ENCODE measurements at regions not wholly inside any gene's neighbourhood (a gene's known extent, or its start where the extent isn't known, plus 50 kb on each side); places are given as distances from the start of the nearest gene placed in this dataset.

DNA sequence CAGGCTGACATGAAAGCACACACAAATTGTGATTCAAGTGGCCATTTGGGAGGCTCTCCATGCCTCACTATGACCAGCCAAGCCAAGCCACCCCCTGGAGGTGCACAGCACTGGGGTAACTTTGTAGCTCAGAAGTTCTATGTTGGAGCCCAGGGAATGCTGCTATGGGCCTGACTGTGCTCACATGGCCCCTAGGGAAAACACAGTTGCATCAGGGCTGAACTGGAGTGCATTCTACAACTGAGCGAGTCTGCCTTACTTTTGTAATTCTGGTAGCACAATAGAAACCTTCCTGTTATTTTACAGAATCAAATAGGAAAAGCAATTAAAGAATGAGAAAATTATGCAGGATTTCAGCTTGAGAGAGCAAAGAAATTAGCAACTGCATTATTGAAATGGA lies 455.5 kb upstream of the TRPC7 start:
- Histone ChIP-seq H3K4me3 (ENCODE audit: low read length, poor library complexity, severe bottlenecking) (no peak overlapping the region), H3K9ac (ENCODE audit: low read depth, low read length, poor library complexity, severe bottlenecking) (no peak overlapping the region), H3K9me3 (ENCODE audit: insufficient read depth, low read depth, low read length) (no peaks in the 10 kb centered on the region), H2AFZ (ENCODE audit: low read length) (no peak overlapping the region), H4K20me1 (ENCODE audit: insufficient read depth, low read length, poor library complexity, severe bottlenecking) (no peaks in the 10 kb centered on the region), H3K36me3 (ENCODE audit: insufficient read depth, low read length) (no peaks in the 10 kb centered on the region), H3F3A (ENCODE audit: low read depth) (no peaks in the 10 kb centered on the region), H3K4me1 (ENCODE audit: insufficient read depth, low read length, poor library complexity, severe bottlenecking) (no peaks in the 10 kb centered on the region), H3K4me2 (ENCODE audit: low read depth, low read length, poor library complexity, severe bottlenecking) (no peak overlapping the region), H3K79me2 (ENCODE audit: insufficient read depth, low read length) (no peaks in the 10 kb centered on the region), H3K9me2 (replicated peaks; ENCODE audit: low read depth, low read length) (no peaks in the 10 kb centered on the region), H3K27me3 (ENCODE audit: insufficient read depth, low read length, poor library complexity, severe bottlenecking) (no peaks in the 10 kb centered on the region)
- TF ChIP-seq, protein P1, sequence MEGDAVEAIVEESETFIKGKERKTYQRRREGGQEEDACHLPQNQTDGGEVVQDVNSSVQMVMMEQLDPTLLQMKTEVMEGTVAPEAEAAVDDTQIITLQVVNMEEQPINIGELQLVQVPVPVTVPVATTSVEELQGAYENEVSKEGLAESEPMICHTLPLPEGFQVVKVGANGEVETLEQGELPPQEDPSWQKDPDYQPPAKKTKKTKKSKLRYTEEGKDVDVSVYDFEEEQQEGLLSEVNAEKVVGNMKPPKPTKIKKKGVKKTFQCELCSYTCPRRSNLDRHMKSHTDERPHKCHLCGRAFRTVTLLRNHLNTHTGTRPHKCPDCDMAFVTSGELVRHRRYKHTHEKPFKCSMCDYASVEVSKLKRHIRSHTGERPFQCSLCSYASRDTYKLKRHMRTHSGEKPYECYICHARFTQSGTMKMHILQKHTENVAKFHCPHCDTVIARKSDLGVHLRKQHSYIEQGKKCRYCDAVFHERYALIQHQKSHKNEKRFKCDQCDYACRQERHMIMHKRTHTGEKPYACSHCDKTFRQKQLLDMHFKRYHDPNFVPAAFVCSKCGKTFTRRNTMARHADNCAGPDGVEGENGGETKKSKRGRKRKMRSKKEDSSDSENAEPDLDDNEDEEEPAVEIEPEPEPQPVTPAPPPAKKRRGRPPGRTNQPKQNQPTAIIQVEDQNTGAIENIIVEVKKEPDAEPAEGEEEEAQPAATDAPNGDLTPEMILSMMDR (conservative IDR thresholded peaks at IDR 0.05; ENCODE audit: low read length): no peak
- no peak for TF ChIP-seq EZH2phosphoT487 (IDR thresholded peaks at IDR 0.05; ENCODE audit: borderline replicate concordance)

DNA sequence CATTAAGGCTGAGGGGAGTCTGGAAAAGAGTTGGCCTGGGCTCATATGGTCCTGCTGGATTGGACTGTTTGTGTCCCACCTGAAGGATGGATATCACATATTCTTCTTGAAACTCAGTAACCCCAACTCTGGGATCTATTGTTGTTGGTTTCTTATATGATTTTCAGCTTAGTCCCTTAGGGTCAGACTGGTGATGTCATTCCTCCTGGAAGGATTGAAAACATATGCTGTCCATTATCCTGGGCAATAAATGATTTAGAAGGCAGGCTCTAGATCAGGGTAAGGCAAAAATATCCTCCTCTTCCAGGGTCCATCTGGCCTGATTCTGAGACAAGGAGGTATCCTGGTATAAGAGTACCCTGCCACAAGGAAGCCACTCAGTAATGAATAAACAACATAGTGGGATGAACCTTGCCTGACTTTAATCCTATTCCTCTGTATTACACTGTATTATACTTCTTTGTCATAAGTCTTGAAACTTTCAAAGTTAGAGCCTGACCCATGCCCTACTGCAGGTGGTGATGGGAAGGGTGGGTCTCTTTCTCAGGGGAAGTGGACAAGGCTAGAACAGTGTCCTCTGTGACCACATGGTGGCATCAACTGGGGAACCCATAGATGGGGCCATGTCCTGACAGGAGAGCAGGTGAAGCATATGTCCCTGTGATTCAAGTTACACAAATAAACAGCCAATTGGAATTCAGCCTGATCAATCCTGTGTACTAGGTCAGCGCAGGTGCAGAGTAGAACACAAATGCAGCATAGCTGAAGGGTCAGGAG lies 454.4 kb upstream of the TRPC7 start:
- Histone ChIP-seq H3K9me2 (replicated peaks; ENCODE audit: low read depth, low read length) (no peaks in the 10 kb centered on the region), H3K4me1 (ENCODE audit: insufficient read depth, low read length, poor library complexity, severe bottlenecking) (no peaks in the 10 kb centered on the region), H2AFZ (ENCODE audit: low read length) (no peak overlapping the region)

DNA sequence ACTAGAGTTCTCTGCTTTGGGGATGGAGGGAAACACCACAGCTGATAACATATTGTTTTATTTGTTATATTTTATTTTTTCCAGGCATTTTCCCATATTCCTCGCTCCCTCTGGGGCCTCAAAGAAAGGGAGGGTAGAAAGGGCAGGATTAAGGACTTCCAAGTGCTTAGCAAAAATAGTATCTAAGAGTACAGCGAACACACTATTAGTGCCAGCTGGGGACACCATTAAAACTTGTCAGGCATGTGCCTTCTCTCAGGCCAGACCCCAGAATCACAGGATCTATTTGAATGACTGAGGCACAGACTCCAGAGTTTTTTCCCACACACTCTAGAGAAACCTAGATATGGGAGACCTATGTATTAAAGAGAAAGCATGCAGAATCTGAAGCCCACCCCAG lies 451.0 kb upstream of the TRPC7 start:
- no peaks in the 10 kb centered on the region for H3K9me2 ChIP-seq (replicated peaks; ENCODE audit: low read depth, low read length)
- H3K27me3 ChIP-seq (ENCODE audit: insufficient read depth, low read length, poor library complexity, severe bottlenecking): no peaks in the 10 kb centered on the region
- H3K36me3 ChIP-seq (ENCODE audit: insufficient read depth, low read length): no peaks in the 10 kb centered on the region
- H3K9me3 ChIP-seq (ENCODE audit: insufficient read depth, low read depth, low read length): no peaks in the 10 kb centered on the region
- TF ChIP-seq EZH2phosphoT487 (IDR thresholded peaks at IDR 0.05; ENCODE audit: borderline replicate concordance): no peak
- TF ChIP-seq, protein P1 (conservative IDR thresholded peaks at IDR 0.05; ENCODE audit: low read length): no peak
- H3F3A ChIP-seq (ENCODE audit: low read depth): no peaks in the 10 kb centered on the region
- no peaks in the 10 kb centered on the region for H3K79me2 ChIP-seq (ENCODE audit: insufficient read depth, low read length)
- no peaks in the 10 kb centered on the region for H3K4me1 ChIP-seq (ENCODE audit: insufficient read depth, low read length, poor library complexity, severe bottlenecking)
- H3K4me2 ChIP-seq (ENCODE audit: low read depth, low read length, poor library complexity, severe bottlenecking): no peak overlapping the region
- no peaks in the 10 kb centered on the region for H4K20me1 ChIP-seq (ENCODE audit: insufficient read depth, low read length, poor library complexity, severe bottlenecking)
- no peak overlapping the region for H2AFZ ChIP-seq (ENCODE audit: low read length)
- H3K9ac ChIP-seq (ENCODE audit: low read depth, low read length, poor library complexity, severe bottlenecking): no peak overlapping the region
- no peak overlapping the region for H3K4me3 ChIP-seq (ENCODE audit: low read length, poor library complexity, severe bottlenecking)

More for the DNA sequence above, 454.4 kb upstream of the TRPC7 start:
- H3K4me2 ChIP-seq (ENCODE audit: low read depth, low read length, poor library complexity, severe bottlenecking): no peak overlapping the region
- H3K27me3 ChIP-seq (ENCODE audit: insufficient read depth, low read length, poor library complexity, severe bottlenecking): no peaks in the 10 kb centered on the region
- no peaks in the 10 kb centered on the region for H3K9me3 ChIP-seq (ENCODE audit: insufficient read depth, low read depth, low read length)
- H3K36me3 ChIP-seq (ENCODE audit: insufficient read depth, low read length): no peaks in the 10 kb centered on the region
- H3K9ac ChIP-seq (ENCODE audit: low read depth, low read length, poor library complexity, severe bottlenecking): no peak overlapping the region
- H4K20me1 ChIP-seq (ENCODE audit: insufficient read depth, low read length, poor library complexity, severe bottlenecking): no peaks in the 10 kb centered on the region
- no peak for TF ChIP-seq EZH2phosphoT487 (IDR thresholded peaks at IDR 0.05; ENCODE audit: borderline replicate concordance)
- TF ChIP-seq, protein P1 (conservative IDR thresholded peaks at IDR 0.05; ENCODE audit: low read length): no peak
- H3K4me3 ChIP-seq (ENCODE audit: low read length, poor library complexity, severe bottlenecking): no peak overlapping the region
- no peaks in the 10 kb centered on the region for H3F3A ChIP-seq (ENCODE audit: low read depth)
- no peaks in the 10 kb centered on the region for H3K79me2 ChIP-seq (ENCODE audit: insufficient read depth, low read length)

All from Loucy (cell line).